IPS-15b (cell line): ENCODE measurements at regions not wholly inside any gene's neighbourhood (a gene's known extent, or its start where the extent isn't known, plus 50 kb on each side); places are given as distances from the start of the nearest gene placed in this dataset.

ENCODE experiments used
- H3K27me3 ChIP-seq: one replicate; pipeline ENCODE4 v1.6.1; 2013; ENCODE audit warnings: low read length; ENCODE audit not compliant: control insufficient read depth, insufficient read depth
- H3K36me3 ChIP-seq: one replicate; pipeline ENCODE4 v1.6.1; 2013; ENCODE audit warnings: low read length; ENCODE audit not compliant: control insufficient read depth, insufficient read depth
- H3K4me1 ChIP-seq: one replicate; pipeline ENCODE4 v1.6.1; 2013; ENCODE audit warnings: mild to moderate bottlenecking, low read length; ENCODE audit not compliant: control insufficient read depth, insufficient read depth
- H3K4me3 ChIP-seq: one replicate; pipeline ENCODE4 v1.5.1; 2013; ENCODE audit warnings: low read depth, low read length
- H3K9ac ChIP-seq: one replicate; pipeline ENCODE4 v1.6.1; 2013; ENCODE audit warnings: low read depth, mild to moderate bottlenecking, low read length
- H3K9me3 ChIP-seq: one replicate; pipeline ENCODE4 v1.6.1; 2013; ENCODE audit warnings: mild to moderate bottlenecking, low read length; ENCODE audit not compliant: control insufficient read depth, insufficient read depth

- peaks cover 3% of the 10 kb centered on the region for H3K4me1 ChIP-seq
- H3K36me3 ChIP-seq, result no peaks in the 10 kb centered on the region
- H3K9me3 ChIP-seq, result no peaks in the 10 kb centered on the region
- H3K27me3 ChIP-seq, result no peaks in the 10 kb centered on the region
- no peak overlapping the region for H3K4me3 ChIP-seq
- H3K9ac ChIP-seq, result no peak overlapping the region
Measured at GRCh38 chr6:11961923-11962322, 50.2 kb upstream of the HIVEP1 start.

DNA sequence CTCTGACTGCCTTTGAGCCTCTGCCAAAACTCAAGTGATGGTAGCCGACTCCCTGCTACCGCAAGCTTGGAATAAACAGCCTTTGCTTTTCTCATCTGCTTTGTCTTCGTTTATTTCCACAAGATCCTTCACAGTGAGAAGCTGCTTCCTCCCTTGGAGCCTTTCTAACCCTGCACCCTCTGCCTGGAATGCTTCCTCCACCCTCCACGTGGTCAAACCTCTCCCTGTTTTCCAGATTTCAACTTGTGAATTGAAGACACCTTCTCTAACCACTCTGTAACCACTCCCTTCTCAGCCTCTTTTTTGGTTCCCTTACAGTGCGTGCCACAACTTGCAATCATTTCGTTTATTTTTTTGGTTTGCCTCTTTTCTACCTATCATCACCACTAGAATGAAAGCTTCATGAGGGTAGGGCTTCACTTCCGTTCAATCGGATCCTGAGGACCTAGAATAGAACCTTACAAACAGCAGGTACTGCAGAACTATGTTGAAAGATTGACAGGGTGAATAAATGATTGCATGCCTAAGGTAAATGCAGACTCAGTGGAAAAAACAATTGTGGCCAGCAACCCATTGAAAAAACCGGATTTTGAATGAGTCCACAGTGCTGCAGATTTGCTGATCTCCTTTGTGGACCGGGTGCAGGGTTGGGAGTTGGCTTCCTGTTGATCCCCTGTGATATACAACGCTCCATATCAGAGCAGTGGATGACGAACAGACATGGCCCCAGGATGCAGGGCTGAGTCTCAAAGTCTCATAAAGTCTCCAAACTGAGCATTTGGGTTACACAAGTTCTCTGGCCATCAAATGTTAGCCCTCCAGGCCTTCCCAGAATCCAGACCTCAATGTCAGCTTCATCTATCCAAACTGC lies 51.0 kb upstream of the HIVEP1 start:
- no peaks in the 10 kb centered on the region for H3K36me3 ChIP-seq
- H3K4me1 ChIP-seq, result peaks cover 3% of the 10 kb centered on the region
- H3K9ac ChIP-seq, result no peak overlapping the region
- no peaks in the 10 kb centered on the region for H3K9me3 ChIP-seq
- H3K27me3 ChIP-seq, result no peaks in the 10 kb centered on the region
- H3K4me3 ChIP-seq, result no peak overlapping the region

DNA sequence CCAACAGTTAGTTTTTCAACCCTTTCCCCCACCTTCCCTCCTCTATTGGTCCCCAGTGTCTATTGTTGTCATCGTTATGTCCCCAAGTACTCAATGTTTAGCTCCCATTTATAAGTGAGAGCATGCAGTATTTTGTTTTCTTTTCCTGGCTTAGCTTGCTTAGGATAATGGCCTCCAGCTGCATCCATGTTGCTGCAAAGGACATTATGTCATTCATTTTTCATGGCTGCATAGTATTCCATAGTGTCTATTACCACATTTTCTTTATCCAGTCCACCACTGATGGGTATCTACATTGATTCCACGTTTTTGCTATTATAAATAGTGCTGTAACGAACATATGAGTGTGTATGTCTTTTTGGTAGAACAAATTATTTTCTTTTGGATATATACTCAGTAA lies 55.3 kb upstream of the HIVEP1 start:
- no peak overlapping the region for H3K4me3 ChIP-seq
- no peaks in the 10 kb centered on the region for H3K36me3 ChIP-seq
- H3K27me3 ChIP-seq, result no peaks in the 10 kb centered on the region
- no peaks in the 10 kb centered on the region for H3K4me1 ChIP-seq
- no peak overlapping the region for H3K9ac ChIP-seq
- H3K9me3 ChIP-seq, result no peaks in the 10 kb centered on the region

GRCh38 chr6:11953641-11954040 lies 58.5 kb upstream of the HIVEP1 start:
- H3K4me1 ChIP-seq, result no peaks in the 10 kb centered on the region
- no peaks in the 10 kb centered on the region for H3K9me3 ChIP-seq
- no peak overlapping the region for H3K9ac ChIP-seq
- no peaks in the 10 kb centered on the region for H3K36me3 ChIP-seq
- no peak overlapping the region for H3K4me3 ChIP-seq
- H3K27me3 ChIP-seq, result no peaks in the 10 kb centered on the region

DNA sequence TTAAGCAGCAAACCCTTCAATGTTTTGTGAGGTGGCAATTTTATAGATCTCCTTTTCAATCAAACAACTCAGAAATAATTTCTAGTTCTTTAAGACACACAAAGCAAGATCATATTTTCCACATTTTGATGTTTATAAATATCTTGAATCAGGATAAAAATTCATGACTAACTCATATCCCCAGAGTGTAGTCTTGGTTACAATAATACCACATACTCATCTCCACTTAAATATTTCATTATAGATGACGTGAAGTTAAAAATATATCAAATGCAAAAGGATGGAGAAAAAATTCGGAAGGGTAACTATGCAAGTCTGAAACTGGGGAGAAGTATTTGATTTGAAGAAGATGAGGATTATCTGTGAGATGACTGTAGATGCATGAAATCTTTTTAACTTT lies 59.8 kb upstream of the HIVEP1 start:
- no peaks in the 10 kb centered on the region for H3K36me3 ChIP-seq
- no peak overlapping the region for H3K4me3 ChIP-seq
- no peaks in the 10 kb centered on the region for H3K27me3 ChIP-seq
- H3K9me3 ChIP-seq, result no peaks in the 10 kb centered on the region
- H3K9ac ChIP-seq, result no peak overlapping the region
- H3K4me1 ChIP-seq, result no peaks in the 10 kb centered on the region

- Histone ChIP-seq H3K9me3 (no peaks in the 10 kb centered on the region), H3K4me1 (no peaks in the 10 kb centered on the region), H3K36me3 (no peaks in the 10 kb centered on the region), H3K9ac (no peak overlapping the region), H3K27me3 (no peaks in the 10 kb centered on the region), H3K4me3 (no peak overlapping the region)
Measured at GRCh38 chr6:11951868-11952267, 60.2 kb upstream of the HIVEP1 start.

GRCh38 chr6:11950109-11950508 lies 62.0 kb upstream of the HIVEP1 start:
- H3K9me3 ChIP-seq, result no peaks in the 10 kb centered on the region
- no peaks in the 10 kb centered on the region for H3K27me3 ChIP-seq
- H3K36me3 ChIP-seq, result no peaks in the 10 kb centered on the region
- no peaks in the 10 kb centered on the region for H3K4me1 ChIP-seq
- no peak overlapping the region for H3K4me3 ChIP-seq
- no peak overlapping the region for H3K9ac ChIP-seq

GRCh38 chr6:11947575-11947974 lies 64.5 kb upstream of the HIVEP1 start:
- Histone ChIP-seq H3K9me3 (no peaks in the 10 kb centered on the region), H3K27me3 (no peaks in the 10 kb centered on the region), H3K4me3 (no peak overlapping the region), H3K9ac (no peak overlapping the region), H3K4me1 (no peaks in the 10 kb centered on the region), H3K36me3 (no peaks in the 10 kb centered on the region)

DNA sequence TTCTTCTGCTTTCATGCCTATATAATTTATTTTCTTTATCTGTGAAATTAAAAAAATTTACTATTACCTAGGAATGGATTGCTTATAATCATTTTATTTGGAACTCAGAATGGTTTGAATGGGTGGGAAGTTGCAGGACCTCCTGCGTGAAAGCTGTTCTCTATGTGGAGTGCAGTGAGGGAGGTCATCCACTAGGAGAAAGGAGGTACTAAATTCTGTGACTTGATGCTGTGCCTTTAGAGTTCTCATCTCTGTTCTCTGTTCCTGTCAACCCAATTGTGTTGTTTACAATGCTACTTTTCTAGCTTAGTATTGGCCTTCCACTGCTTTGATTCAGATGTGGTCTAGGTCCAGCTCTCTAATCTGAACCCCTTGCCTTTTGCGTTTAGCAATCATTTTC lies 65.0 kb upstream of the HIVEP1 start:
- Histone ChIP-seq H3K9ac (no peak overlapping the region), H3K4me1 (no peaks in the 10 kb centered on the region), H3K36me3 (no peaks in the 10 kb centered on the region)

GRCh38 chr6:11944111-11944510 lies 68.0 kb upstream of the HIVEP1 start:
- no peak overlapping the region for H3K9ac ChIP-seq
- no peaks in the 10 kb centered on the region for H3K27me3 ChIP-seq
- no peak overlapping the region for H3K4me3 ChIP-seq
- no peaks in the 10 kb centered on the region for H3K4me1 ChIP-seq
- no peaks in the 10 kb centered on the region for H3K36me3 ChIP-seq
- H3K9me3 ChIP-seq, result no peaks in the 10 kb centered on the region

More for the DNA sequence above, 65.0 kb upstream of the HIVEP1 start:
- Histone ChIP-seq H3K27me3 (no peaks in the 10 kb centered on the region), H3K4me3 (no peak overlapping the region), H3K9me3 (no peaks in the 10 kb centered on the region)

DNA sequence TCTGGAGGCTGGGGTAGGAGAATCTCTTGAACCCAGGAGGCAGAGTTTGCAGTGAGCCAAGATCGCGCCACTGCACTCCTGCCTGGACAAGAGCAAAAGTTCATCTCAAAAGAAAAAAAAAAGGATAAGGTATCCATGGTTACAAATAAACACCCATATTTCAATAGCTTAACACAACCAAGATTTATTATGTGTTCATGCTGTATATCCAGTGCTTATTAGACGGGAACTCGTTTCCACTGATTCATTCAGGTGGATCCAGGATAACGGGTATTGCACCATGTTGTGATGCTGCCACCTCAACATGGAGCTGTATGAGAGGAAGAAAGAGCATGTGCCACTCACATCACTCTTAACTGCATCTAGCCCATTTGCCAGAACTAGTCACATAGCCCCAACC lies 69.1 kb upstream of the HIVEP1 start:
- Histone ChIP-seq H3K36me3 (no peaks in the 10 kb centered on the region), H3K9ac (no peak overlapping the region), H3K4me1 (peaks cover 5% of the 10 kb centered on the region), H3K9me3 (no peaks in the 10 kb centered on the region), H3K4me3 (no peak overlapping the region), H3K27me3 (no peaks in the 10 kb centered on the region)

GRCh38 chr6:11942185-11942864 lies 69.8 kb upstream of the HIVEP1 start:
- Histone ChIP-seq H3K4me3 (no peak overlapping the region), H3K27me3 (no peaks in the 10 kb centered on the region), H3K9ac (no peak overlapping the region), H3K36me3 (no peaks in the 10 kb centered on the region), H3K9me3 (no peaks in the 10 kb centered on the region), H3K4me1 (peaks cover 5% of the 10 kb centered on the region)
